T-cell (primary cell): ENCODE measurements at regions not wholly inside any gene's neighbourhood (a gene's known extent, or its start where the extent isn't known, plus 50 kb on each side); places are given as distances from the start of the nearest gene placed in this dataset.

Experiments
- ATAC-seq, 4 experiments: fragments of 200-7000 bp in 3 of 4; fragments of 150-1000 bp in 1 of 4; cut with Tn5 transposase; replicated peaks in 1 of 4; 1 replicate in 3 of 4; 2 replicates in 1 of 4; pipeline ENCODE4 v1.10.0; 2021; ENCODE audit warnings: moderate library complexity in 3 of 4, mild to moderate bottlenecking in 2 of 4, moderate number of reproducible peaks in 1 of 4
- CTCF ChIA-PET, 2 donors: fragments of 300-600 bp; sonication (Branson Sonifier 250); formaldehyde crosslinking; loops; one replicate each; lab custom pipeline; 2022; ENCODE audit warnings: antibody characterized with exemption in 2 of 2; lab: Charles Lee
- POLR2A ChIA-PET, 2 donors: fragments of 300-600 bp; sonication (Branson Sonifier 250); formaldehyde crosslinking; loops; one replicate each; lab custom pipeline; 2022; ENCODE audit warnings: antibody characterized with exemption in 2 of 2; lab: Charles Lee
- DNase-seq, 35 experiments: peaks; one replicate each; pipeline versions ENCODE4 v3.0.0 to v3.0.0-alpha.2; 2013 to 2023
- H3K27ac ChIP-seq: one replicate; pipeline ENCODE4 v1.5.1; 2013; ENCODE audit warnings: low read length
- H3K27me3 ChIP-seq, 2 experiments: replicated peaks in 1 of 2; 1 replicate in 1 of 2; 2 replicates in 1 of 2; pipeline versions ENCODE4 v1.6.1 to v1.7.0; 2013; ENCODE audit warnings: low read length in 1 of 2, mixed read lengths in 1 of 2; ENCODE audit not compliant: control insufficient read depth in 2 of 2, insufficient read depth in 2 of 2; ENCODE audit errors: extremely low read depth in 1 of 2
- H3K36me3 ChIP-seq, 2 donors: 1 replicate in 1 of 2; 2 replicates in 1 of 2; pipeline versions ENCODE4 v1.6.1 to v1.7.0; 2013; ENCODE audit warnings: low read length in 1 of 2; ENCODE audit not compliant: control insufficient read depth in 2 of 2, insufficient read depth in 1 of 2; ENCODE audit errors: extremely low read depth in 1 of 2
- H3K4me1 ChIP-seq, 2 experiments: 1 replicate in 1 of 2; 2 replicates in 1 of 2; pipeline versions ENCODE4 v1.6.1 to v1.7.0; 2013; ENCODE audit warnings: low read length in 2 of 2, mixed read lengths in 1 of 2; ENCODE audit not compliant: insufficient read depth in 2 of 2, control insufficient read depth in 1 of 2; ENCODE audit errors: extremely low read depth in 1 of 2
- H3K4me3 ChIP-seq, 2 donors: 1 replicate in 1 of 2; 2 replicates in 1 of 2; pipeline versions ENCODE4 v1.5.1 to v1.7.0; 2013; ENCODE audit warnings: mild to moderate bottlenecking in 2 of 2, low read length in 1 of 2, moderate library complexity in 1 of 2; ENCODE audit not compliant: control insufficient read depth in 1 of 2; ENCODE audit errors: extremely low read depth in 1 of 2
- H3K9me3 ChIP-seq: 2 replicates; pipeline ENCODE4 v1.7.0; 2013
- H3K27ac Mint-ChIP-seq, 2 donors: one replicate each; pipeline ENCODE4 v1.8.0; 2020 to 2021; ENCODE audit warnings: mild to moderate bottlenecking in 2 of 2, mixed read lengths in 2 of 2
- H3K27me3 Mint-ChIP-seq, 2 donors: one replicate each; pipeline ENCODE4 v1.8.0; 2021 to 2022; ENCODE audit warnings: mixed read lengths in 2 of 2
- H3K36me3 Mint-ChIP-seq: one replicate; pipeline ENCODE4 v1.8.0; 2021; ENCODE audit warnings: mixed read lengths
- H3K4me1 Mint-ChIP-seq, 3 donors: one replicate each; pipeline ENCODE4 v1.8.0; 2020 to 2022; ENCODE audit warnings: mixed read lengths in 3 of 3, mild to moderate bottlenecking in 1 of 3
- H3K4me3 Mint-ChIP-seq, 3 donors: one replicate each; pipeline ENCODE4 v1.8.0; 2020 to 2022; ENCODE audit warnings: mild to moderate bottlenecking in 3 of 3, mixed read lengths in 3 of 3, moderate library complexity in 3 of 3
- H3K9me3 Mint-ChIP-seq, 3 donors: one replicate each; pipeline ENCODE4 v1.8.0; 2020 to 2022; ENCODE audit warnings: mixed read lengths in 3 of 3
- WGBS: methylation state at CpG from one replicate; pipeline ENCODE4 v1.1.5; 2013; ENCODE audit warnings: missing lambda C conversion rate; ENCODE audit not compliant: insufficient coverage; 5-methylcytosine and 5-hydroxymethylcytosine counted together

DNA sequence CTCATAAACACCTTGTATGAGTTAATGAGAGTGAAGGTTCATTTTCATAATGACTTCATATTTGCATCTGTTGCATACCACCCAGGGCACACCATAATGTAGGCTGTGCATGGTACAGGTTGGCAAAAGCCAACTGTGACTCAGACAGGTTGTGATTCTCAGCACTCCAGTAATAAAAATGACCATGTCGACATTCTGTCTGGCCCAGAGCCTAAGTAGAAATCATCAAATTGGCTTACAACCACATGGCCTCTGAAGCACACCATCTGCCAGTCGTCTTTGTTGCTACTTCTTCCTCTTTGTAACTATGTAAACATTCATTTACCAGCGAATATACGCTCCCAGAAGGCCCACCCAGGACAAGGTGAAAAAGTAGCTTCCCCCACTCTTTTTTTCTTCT lies 459.5 kb downstream of the GASK1B start:
- no peak overlapping the region for H3K4me3 Mint-ChIP-seq
- Histone ChIP-seq H3K27me3 (no peaks in the 10 kb centered on the region), H3K36me3 (no peaks in the 10 kb centered on the region), H3K4me1 (no peaks in the 10 kb centered on the region), H3K9me3 (no peaks in the 10 kb centered on the region), H3K27ac (no peak overlapping the region), H3K4me3 (no peak overlapping the region)
- no peak overlapping the region for H3K27ac Mint-ChIP-seq
- POLR2A ChIA-PET = no interaction called here
- CTCF ChIA-PET = no interaction called here
- ATAC-seq (no peak), DNase-seq (no peak)
- no peaks in the 10 kb centered on the region for H3K36me3 Mint-ChIP-seq
- peaks cover 4 to 8% (median 8%) of the 10 kb centered on the region in 3 donors for H3K9me3 Mint-ChIP-seq
- H3K4me1 Mint-ChIP-seq = no peaks in the 10 kb centered on the region
- WGBS = 48% methylated on average over 2 of the region's 4 CpGs
- H3K27me3 Mint-ChIP-seq = no peaks in the 10 kb centered on the region

DNA sequence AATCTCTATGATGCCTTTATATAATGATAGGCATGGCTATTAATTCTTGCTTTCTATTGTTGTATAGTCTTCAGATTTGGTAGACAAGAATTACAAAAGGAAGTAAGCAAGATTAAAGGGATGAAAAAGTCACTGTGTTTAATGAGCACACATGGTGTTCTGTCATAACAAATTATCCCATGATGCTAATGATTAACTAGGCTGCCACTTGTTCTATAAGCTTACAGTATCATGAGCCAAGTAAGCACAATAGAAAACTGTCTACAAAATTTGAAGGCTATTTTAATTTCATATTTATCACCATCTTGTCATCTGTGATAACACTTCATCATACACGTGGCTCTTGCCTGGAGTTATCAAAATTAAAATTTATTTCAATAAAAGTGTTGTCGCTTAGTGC lies 466.7 kb downstream of the GASK1B start:
- Histone ChIP-seq H3K4me3 (no peak overlapping the region), H3K9me3 (no peaks in the 10 kb centered on the region), H3K36me3 (no peaks in the 10 kb centered on the region), H3K4me1 (no peaks in the 10 kb centered on the region), H3K27me3 (no peaks in the 10 kb centered on the region), H3K27ac (no peak overlapping the region)
- Mint-ChIP-seq H3K9me3 (peaks cover under 1 to 8% (median under 1%) of the 10 kb centered on the region in 3 donors), H3K4me3 (no peak overlapping the region), H3K4me1 (no peaks in the 10 kb centered on the region), H3K27ac (no peak overlapping the region), H3K36me3 (no peaks in the 10 kb centered on the region), H3K27me3 (no peaks in the 10 kb centered on the region)
- no CpG with 5 or more reads among the region's 2 CpGs for WGBS
- ChIA-PET CTCF (no interaction called here), POLR2A (no interaction called here)
- ATAC-seq (no peak), DNase-seq (no peak)

DNA sequence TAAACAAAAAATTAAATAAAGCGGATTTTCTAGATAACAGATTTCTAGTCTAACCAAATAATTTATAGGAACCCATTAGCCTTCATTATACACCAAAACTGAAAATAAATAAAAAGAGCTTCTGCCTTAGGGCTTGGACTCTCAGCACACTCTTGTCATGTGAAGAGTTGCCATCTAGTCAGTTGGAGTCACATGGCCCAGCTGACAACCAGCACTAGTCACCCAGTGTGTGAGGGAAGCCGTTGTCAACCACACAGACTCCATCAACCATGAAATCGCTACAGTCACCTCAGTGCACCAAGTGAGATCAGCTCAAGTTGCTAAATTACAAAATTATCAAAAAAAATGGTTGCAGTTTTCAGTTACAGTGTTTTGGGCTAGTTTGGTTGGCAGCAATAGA lies 470.0 kb downstream of the GASK1B start:
- no peaks in the 10 kb centered on the region for H3K4me1 Mint-ChIP-seq
- H3K27me3 Mint-ChIP-seq = no peaks in the 10 kb centered on the region
- ChIA-PET CTCF (no interaction called here), POLR2A (no interaction called here)
- peaks cover 3 to 6% (median 6%) of the 10 kb centered on the region in 3 donors for H3K9me3 Mint-ChIP-seq
- H3K4me3 Mint-ChIP-seq = no peak overlapping the region
- Histone ChIP-seq H3K27me3 (no peaks in the 10 kb centered on the region), H3K27ac (no peak overlapping the region), H3K4me3 (no peak overlapping the region), H3K9me3 (no peaks in the 10 kb centered on the region), H3K36me3 (no peaks in the 10 kb centered on the region), H3K4me1 (no peaks in the 10 kb centered on the region)
- no peak for ATAC-seq
- no peak for DNase-seq
- no peak overlapping the region for H3K27ac Mint-ChIP-seq
- no CpG with 5 or more reads among the region's 3 CpGs for WGBS
- no peaks in the 10 kb centered on the region for H3K36me3 Mint-ChIP-seq

DNA sequence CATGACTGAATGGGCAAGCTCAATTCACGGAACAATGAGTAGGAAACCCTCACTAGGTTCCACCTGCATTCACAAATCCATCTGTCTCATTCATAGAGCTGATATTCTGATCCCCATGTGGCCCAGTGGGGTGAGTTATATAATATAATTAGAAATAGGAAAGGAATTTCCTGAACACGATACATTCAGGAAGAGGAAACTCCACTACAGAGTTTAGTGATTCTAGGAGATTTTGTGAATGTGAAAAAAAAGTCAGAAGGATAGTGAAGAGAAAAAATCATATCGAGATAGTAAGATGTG lies 471.2 kb downstream of the GASK1B start:
- peaks cover 3 to 6% (median 6%) of the 10 kb centered on the region in 3 donors for H3K9me3 Mint-ChIP-seq
- WGBS = no CpG with 5 or more reads among the region's 3 CpGs
- no peak overlapping the region for H3K27ac ChIP-seq
- H3K9me3 ChIP-seq = no peaks in the 10 kb centered on the region
- CTCF ChIA-PET = no interaction called here
- no peaks in the 10 kb centered on the region for H3K27me3 ChIP-seq
- no peak for ATAC-seq
- no peaks in the 10 kb centered on the region for H3K27me3 Mint-ChIP-seq
- no peak overlapping the region for H3K4me3 ChIP-seq
- H3K4me3 Mint-ChIP-seq = no peak overlapping the region
- H3K4me1 ChIP-seq = no peaks in the 10 kb centered on the region
- no peaks in the 10 kb centered on the region for H3K4me1 Mint-ChIP-seq
- H3K27ac Mint-ChIP-seq = no peak overlapping the region
- no peaks in the 10 kb centered on the region for H3K36me3 ChIP-seq
- no peak for DNase-seq
- no peaks in the 10 kb centered on the region for H3K36me3 Mint-ChIP-seq
- POLR2A ChIA-PET = interaction anchor here in 1 of 2 donors (0.6 kb wide), 1 partner anchor 81 kb away, joined by 3 read pairs; no protein-coding TSS in a partner anchor

DNA sequence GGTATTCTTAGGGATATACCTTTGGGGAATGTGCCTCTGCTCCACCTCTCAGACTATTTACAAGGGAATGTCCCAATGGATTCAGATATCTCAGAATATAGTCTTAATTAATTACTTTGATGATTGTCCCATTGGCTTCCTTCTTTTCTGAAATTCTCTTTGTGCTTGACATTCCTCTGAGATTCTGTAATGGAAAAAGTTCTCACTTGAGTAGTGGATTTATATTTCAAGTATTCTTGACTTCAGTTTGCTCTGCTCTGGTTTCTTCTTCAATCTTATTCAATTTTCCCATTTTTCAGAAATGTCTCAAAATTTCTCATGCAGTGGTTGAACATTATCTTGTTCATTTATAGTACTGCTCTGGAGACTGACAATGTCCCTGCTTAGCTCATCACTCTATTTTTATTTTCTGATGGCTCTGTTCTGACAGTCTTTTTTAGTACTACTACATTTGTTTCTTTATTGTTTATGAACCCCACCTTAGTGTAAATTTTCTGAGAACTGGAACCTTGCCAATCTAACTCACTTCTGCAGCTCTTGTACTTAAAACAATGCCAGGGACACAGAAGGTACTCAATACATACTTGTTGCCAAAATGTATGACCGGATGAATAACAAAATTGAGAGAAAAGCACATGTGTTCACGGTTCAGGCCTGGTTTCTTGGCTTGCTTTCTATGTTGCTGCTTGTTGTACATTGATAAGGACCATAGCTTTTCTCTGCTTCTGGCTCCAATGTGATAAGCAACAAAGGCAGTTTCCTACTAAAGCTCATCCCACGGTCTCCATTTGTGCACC lies 471.7 kb downstream of the GASK1B start:
- Histone ChIP-seq H3K27ac (no peak overlapping the region), H3K27me3 (no peaks in the 10 kb centered on the region), H3K36me3 (no peaks in the 10 kb centered on the region), H3K9me3 (no peaks in the 10 kb centered on the region), H3K4me3 (no peak overlapping the region), H3K4me1 (no peaks in the 10 kb centered on the region)
- POLR2A ChIA-PET = interaction anchor here in 1 of 2 donors (0.6 kb wide), 1 partner anchor 82 kb away, joined by 3 read pairs; no protein-coding TSS in a partner anchor
- DNase-seq (no peak), ATAC-seq (no peak)
- Mint-ChIP-seq H3K4me3 (no peak overlapping the region), H3K27me3 (no peaks in the 10 kb centered on the region), H3K27ac (no peak overlapping the region), H3K9me3 (peaks cover 3 to 6% (median 6%) of the 10 kb centered on the region in 3 donors), H3K36me3 (no peaks in the 10 kb centered on the region), H3K4me1 (no peaks in the 10 kb centered on the region)
- CTCF ChIA-PET = no interaction called here
- whole genome bisulfite sequencing = 56% methylated on average over 2 of the region's 3 CpGs

DNA sequence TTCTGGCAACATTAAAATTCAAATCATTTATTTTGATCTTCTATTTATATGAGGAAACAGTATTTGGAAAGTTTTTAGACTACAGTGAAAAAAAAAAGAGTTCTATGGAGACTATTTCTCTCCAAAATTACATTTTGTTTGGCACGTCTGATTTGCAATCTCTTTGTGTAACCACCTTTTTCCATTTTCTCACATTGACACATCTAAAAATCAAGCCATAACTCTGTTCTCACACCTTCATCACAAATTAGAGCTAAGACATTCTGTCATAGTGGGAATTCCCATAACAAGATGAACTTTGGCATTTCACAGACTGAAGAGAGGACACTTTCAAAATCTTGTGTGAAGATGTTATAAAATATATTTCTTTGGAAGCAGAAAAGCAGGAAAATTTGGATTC lies 468.9 kb downstream of the GRIA2 start:
- Histone ChIP-seq H3K4me1 (no peaks in the 10 kb centered on the region), H3K4me3 (no peak overlapping the region), H3K9me3 (no peaks in the 10 kb centered on the region), H3K27me3 (no peaks in the 10 kb centered on the region), H3K27ac (no peak overlapping the region), H3K36me3 (no peaks in the 10 kb centered on the region)
- ChIA-PET CTCF (no interaction called here), POLR2A (no interaction called here)
- WGBS = no CpG with 5 or more reads among the region's 1 CpG
- no peak overlapping the region for H3K4me3 Mint-ChIP-seq
- H3K4me1 Mint-ChIP-seq = no peaks in the 10 kb centered on the region
- H3K27me3 Mint-ChIP-seq = no peaks in the 10 kb centered on the region
- peaks cover 0 to 7% (median 5%) of the 10 kb centered on the region in 3 donors for H3K9me3 Mint-ChIP-seq
- no peak overlapping the region for H3K27ac Mint-ChIP-seq
- DNase-seq (no peak), ATAC-seq (no peak)
- H3K36me3 Mint-ChIP-seq = no peaks in the 10 kb centered on the region
